ENCODE measurements at regions not wholly inside any gene's neighbourhood (a gene's known extent, or its start where the extent isn't known, plus 50 kb on each side); places are given as distances from the start of the nearest gene placed in this dataset.

- TF ChIP-seq ZNF384 (IDR thresholded peaks at IDR 0.05) (no peak), BHLHE40 (IDR thresholded peaks at IDR 0.05; ENCODE audit: borderline replicate concordance) (no peak), FOXK2 (IDR thresholded peaks at IDR 0.05) (no peak), TARDBP (IDR thresholded peaks at IDR 0.05) (no peak), FOXM1 (IDR thresholded peaks at IDR 0.05; ENCODE audit: borderline replicate concordance) (no peak), PKNOX1 (IDR thresholded peaks at IDR 0.05) (no peak), SP1 (IDR thresholded peaks at IDR 0.05) (no peak), L3MBTL2 (conservative IDR thresholded peaks at IDR 0.05) (no peak), ELF4 (IDR thresholded peaks at IDR 0.05) (no peak)
Measured at GRCh38 chr18:76604935-76605240, 109.8 kb upstream of the ZNF516 start.
